Body of pancreas (tissue), 4 donors: ENCODE measurements at regions not wholly inside any gene's neighbourhood (a gene's known extent, or its start where the extent isn't known, plus 50 kb on each side); places are given as distances from the start of the nearest gene placed in this dataset.

Source experiments
- POLR2A ChIP-seq, 3 donors: fragments of 450-650 bp; IDR thresholded peaks; one replicate each; pipeline ENCODE4 v1.6.1; 2016; ENCODE audit warnings: antibody characterized with exemption in 3 of 3, mild to moderate bottlenecking in 2 of 3
- TF ChIP-seq, protein P1 (sequence below), 7 experiments: fragments of 450-650 bp in 4 of 7; fragments of 200-600 bp in 3 of 7; sonication (generic) in 3 of 7; IDR thresholded peaks; one replicate each; pipeline ENCODE4 v1.5.1; 2016 to 2019; ENCODE audit warnings: antibody characterized with exemption in 7 of 7

DNA sequence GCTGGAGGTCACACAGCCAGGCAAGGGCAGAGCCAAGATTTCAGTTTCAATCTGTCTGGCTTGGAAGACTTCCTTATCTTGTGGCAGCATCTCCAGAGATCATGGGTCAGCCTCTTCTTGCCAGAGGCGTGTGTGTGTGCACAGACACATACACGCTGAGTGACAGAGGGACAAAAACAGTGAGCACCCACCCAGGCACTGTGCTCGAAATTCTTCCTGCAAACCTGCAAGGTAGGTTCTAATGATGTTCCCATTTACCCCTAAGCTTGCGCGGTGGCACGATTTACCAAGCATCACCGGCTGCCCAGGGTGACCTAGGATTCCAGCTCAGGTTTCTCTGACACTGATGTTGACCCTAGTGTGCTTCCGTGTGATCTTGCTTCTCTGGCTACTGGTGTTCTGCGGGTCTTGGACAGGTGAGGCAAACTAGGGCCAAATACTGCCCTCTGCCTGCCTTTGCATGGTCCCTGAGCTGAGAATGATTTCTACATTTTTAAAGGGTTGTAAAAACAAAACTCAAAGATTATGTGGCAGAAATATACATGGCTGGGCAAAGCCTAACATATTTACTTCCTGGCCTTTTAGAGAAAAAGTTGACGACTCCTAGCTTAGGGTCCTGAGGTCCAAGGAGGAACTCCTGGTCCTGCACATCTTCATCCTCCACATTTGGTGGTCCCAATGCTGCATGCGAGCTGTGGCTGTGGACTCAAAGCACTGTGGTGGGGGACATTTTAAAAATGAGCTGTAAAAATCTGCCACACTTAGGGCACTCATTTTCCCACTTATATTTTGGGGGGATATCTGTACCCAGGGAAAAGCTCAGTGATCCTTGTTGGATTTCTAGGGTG is 268.5 kb downstream of the RPS24 start:
- TF ChIP-seq, protein P1, sequence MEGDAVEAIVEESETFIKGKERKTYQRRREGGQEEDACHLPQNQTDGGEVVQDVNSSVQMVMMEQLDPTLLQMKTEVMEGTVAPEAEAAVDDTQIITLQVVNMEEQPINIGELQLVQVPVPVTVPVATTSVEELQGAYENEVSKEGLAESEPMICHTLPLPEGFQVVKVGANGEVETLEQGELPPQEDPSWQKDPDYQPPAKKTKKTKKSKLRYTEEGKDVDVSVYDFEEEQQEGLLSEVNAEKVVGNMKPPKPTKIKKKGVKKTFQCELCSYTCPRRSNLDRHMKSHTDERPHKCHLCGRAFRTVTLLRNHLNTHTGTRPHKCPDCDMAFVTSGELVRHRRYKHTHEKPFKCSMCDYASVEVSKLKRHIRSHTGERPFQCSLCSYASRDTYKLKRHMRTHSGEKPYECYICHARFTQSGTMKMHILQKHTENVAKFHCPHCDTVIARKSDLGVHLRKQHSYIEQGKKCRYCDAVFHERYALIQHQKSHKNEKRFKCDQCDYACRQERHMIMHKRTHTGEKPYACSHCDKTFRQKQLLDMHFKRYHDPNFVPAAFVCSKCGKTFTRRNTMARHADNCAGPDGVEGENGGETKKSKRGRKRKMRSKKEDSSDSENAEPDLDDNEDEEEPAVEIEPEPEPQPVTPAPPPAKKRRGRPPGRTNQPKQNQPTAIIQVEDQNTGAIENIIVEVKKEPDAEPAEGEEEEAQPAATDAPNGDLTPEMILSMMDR (IDR thresholded peaks at IDR 0.05) = peak in 3 of 7 experiments; percentile 16 to 26 (median 21)
- no peak for TF ChIP-seq POLR2A (IDR thresholded peaks at IDR 0.05)
